HG02588 (cell line): ENCODE measurements at regions not wholly inside any gene's neighbourhood (a gene's known extent, or its start where the extent isn't known, plus 50 kb on each side); places are given as distances from the start of the nearest gene placed in this dataset.

Experiments used
- ATAC-seq: cut with Tn5 transposase; IDR thresholded peaks from one replicate; pipeline ENCODE4 v1.9.1; 2021; ENCODE audit warnings: mild to moderate bottlenecking, moderate library complexity; ENCODE audit not compliant: unreplicated experiment

GRCh38 chr9:118832371-118832770 is 536.9 kb downstream of the BRINP1 start:
- no peak for ATAC-seq

- no peak for ATAC-seq
These were observed 532.3 kb downstream of the BRINP1 start for GRCh38 chr9:118836891-118837290.

DNA sequence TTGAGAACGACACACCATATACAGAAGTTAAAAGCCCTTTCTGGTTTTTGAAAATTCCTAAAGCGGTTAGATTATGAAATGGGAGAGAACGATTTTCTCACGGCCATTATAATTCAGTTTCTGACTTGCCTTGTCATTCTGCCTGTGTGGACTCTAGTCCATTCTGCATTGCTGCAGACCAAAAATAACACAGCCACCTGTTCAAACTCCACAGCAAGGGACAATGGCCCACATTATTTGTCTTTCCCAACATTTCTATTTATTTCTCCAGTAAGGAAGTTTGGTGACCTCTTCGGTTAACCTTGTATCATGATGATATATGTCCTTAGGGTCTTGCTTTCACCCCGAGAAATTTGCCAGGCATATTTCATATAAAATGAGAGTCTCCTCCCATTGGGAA is 497.7 kb downstream of the BRINP1 start:
- no peak for ATAC-seq

GRCh38 chr9:118882684-118883083 is 486.6 kb downstream of the BRINP1 start:
- no peak for ATAC-seq

DNA sequence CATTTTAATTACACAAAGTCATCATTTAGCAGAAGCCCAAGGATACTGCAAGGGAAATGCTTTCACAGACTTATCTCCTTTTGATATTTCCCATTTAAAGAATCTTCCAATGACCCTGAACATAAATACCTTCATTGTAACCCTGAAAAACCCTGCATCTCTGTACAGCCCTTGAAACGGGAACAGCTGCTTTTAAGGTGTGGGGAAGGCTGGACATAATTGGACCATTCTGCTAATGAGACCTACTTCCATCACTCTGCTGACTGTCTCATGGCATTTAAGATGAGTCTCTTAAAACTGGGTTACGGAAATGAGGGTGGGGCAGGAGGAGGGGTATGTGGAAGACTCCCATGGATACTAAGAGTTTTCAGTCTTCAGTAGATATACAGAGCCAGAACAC is 485.8 kb downstream of the BRINP1 start:
- no peak for ATAC-seq

- ATAC-seq, result no peak
These were observed 478.0 kb downstream of the BRINP1 start for GRCh38 chr9:118891213-118891612.

- no peak for ATAC-seq
These were observed 472.8 kb downstream of the BRINP1 start for GRCh38 chr9:118896324-118897000.

DNA sequence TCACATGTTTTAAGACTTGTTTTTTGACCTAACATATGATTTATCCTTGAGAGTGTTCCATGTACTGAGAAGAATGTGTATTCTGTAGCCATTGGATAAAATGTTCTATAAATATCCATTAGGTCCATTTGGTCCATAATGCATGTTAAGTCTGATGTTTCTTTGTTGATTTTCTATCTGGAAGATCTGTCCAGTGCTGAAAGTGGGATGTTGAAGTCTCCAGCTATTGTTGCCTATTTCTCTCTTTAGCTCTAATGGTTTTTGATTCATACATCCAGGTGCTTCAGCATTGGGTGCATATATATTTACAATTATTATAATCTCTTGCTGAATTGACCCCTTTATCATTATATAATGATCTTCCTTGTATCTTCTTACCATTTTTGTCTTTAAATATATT is 451.1 kb downstream of the BRINP1 start:
- no peak for ATAC-seq

- ATAC-seq, result no peak
These were observed 440.5 kb downstream of the BRINP1 start for GRCh38 chr9:118928722-118929121.

DNA sequence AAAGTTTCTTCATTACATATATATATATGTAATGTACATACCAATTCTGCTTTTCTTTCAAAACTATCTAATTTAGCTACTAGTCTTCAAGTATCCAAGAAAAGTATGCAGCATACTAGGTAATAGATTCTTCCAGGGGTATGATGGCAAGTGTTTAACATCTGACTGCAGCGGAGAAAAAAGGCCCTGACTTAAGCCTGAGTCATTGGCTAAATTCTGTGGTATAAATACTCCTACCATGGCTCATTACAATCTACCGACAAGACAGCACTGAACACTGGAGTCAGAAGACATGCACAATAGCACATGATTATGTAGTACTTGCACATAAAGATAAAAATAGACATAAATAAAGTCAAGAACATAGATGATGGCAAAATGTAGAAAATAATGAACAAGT is 439.9 kb downstream of the BRINP1 start:
- no peak for ATAC-seq

DNA sequence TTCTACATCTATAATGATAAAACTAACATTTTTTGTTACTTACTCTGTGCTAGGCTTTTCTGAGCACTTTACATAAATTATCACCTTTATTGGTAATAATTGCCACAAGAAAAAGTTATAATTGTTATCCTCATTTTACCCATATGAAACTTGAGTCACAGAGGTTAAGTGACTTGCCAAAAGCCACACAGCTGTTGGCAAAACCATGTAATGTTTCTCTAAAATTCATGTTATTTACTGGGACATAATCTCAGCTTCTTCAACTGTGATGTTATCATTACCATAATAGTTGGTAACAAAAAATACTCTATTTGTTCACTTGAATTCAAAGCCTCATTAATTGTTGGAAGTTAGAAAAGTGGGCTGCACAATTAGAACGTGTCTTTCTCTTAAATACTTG is 437.3 kb downstream of the BRINP1 start:
- no peak for ATAC-seq

GRCh38 chr9:118938581-118938980 is 430.7 kb downstream of the BRINP1 start:
- no peak for ATAC-seq

DNA sequence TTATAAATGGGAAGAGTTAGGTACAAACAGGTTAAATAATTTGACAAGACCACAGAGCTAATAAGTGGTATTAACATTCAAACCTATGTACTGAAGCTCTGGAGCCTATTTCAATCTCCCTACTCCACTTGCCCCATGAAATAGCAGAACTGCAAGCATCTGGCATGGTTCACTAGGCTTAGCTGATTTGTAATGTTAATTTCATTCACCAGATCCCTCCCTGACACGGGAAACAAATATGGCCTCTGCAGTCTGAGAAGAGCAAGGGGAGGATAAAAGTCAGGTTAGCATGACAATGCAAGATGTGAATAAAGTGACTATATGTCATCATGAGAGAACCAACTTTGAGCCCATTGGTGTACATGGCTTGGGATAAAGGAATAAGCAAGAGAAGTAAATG is 428.8 kb downstream of the BRINP1 start:
- ATAC-seq, result no peak

- no peak for ATAC-seq
These were observed 422.6 kb downstream of the BRINP1 start for GRCh38 chr9:118946669-118947068.

GRCh38 chr9:118954857-118955256 is 414.4 kb downstream of the BRINP1 start:
- ATAC-seq, result no peak

DNA sequence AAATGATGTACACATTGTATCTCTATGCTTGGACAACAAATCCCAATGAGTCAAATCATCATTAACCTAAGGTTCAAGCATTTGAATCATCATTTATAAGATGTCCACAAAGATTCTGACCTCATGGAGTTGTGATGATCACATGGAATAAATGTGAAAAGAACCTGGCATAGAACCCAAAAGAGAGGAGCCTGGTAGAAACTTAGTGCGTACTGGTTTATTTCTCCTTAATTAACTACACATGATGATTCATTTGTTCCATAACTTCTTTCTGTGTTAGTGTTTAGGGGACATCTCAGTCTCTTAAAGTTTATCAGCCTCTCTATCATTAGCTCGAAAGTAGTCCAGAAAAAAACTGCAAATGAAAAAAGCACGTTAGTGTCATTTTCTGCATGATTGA is 411.6 kb downstream of the BRINP1 start:
- ATAC-seq, result no peak

DNA sequence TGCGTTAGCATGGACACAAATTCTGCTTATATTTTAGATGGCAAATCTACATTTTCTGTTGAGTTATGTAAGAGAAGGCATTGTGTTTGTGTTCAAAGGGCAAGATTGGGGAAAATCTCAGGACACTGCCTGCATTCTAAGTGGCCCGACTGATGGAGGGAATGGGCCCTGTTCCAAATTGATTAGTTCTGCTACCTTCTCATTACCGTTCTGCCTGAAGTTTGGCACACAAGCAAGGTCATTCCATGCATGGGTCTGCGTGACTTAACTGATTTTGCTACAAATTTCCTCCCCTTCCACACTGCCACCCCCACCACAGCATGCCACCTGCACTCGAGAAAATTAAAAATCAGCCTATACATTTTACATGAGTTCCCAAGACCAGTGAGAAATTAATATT is 409.9 kb downstream of the BRINP1 start:
- no peak for ATAC-seq

DNA sequence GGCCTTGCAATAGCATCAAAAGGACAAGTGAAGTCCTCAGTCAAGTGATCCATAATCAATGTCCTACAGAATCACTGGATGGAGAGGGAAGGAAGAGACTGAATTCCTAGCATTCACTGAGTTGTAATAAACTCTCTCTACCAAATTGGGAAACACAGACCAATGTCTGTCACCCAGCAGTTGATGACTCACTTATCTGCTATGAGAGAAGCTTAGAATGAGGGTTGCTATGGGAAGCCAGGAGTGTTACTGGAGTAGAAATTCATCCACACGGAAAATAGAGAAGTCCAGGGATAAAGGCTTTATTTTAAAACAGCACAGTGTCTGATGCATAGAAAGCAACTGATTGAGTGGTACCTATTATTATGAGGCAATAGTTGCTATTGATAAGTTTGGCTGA is 407.4 kb downstream of the BRINP1 start:
- ATAC-seq, result no peak

- ATAC-seq, result no peak
These were observed 406.8 kb downstream of the BRINP1 start for GRCh38 chr9:118962426-118962825.

DNA sequence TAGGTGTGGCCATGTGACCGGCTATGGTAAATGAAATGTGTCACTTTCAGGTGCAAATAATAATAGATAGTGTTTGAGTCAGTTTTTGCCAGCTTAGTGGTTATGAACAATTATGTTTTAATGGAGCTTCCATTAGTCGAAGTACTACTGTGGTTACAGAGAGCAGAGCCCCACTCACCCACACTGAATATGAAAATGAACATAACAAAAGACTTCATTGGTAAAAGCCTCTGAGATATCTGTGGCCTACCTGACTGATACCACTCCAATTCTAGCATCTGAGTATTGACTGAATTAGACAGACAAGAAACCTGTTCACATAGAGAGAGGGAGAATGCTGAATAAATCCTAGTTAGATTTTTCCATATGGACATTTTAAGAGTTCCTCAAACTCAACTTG is 405.6 kb downstream of the BRINP1 start:
- no peak for ATAC-seq

DNA sequence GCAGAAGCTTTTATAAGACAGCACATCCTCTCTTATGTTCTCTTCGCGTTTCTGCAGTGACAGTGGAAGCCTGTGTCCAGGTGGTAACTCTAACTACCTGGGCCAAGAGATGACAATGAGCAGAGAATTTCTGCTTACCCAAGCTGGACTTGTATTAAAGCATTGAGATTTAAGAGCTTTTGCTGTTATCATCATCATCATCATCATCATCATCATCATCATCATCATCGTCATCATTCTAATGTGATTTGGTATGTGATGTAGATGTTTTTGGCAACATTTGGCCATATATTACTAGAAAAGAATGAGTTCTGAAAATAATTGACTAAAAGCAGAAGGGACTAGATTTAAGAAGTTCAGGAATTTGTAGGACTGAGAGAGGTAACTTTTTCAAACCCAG is 401.3 kb downstream of the BRINP1 start:
- no peak for ATAC-seq

- no peak for ATAC-seq
These were observed 393.5 kb downstream of the BRINP1 start for GRCh38 chr9:118975736-118976135.

- no peak for ATAC-seq
These were observed 393.1 kb downstream of the BRINP1 start for GRCh38 chr9:118976160-118976559.
